ENCODE measurements at regions not wholly inside any gene's neighbourhood (a gene's known extent, or its start where the extent isn't known, plus 50 kb on each side); places are given as distances from the start of the nearest gene placed in this dataset.

- TF ChIP-seq CTCF (IDR thresholded peaks at IDR 0.05) (no peak), POLR2A (IDR thresholded peaks at IDR 0.05) (no peak)
Measured at GRCh38 chr10:125466685-125467084, 216.3 kb downstream of the TEX36 start.

Data from esophagus squamous epithelium (tissue), 4 donors.